Activated T-helper 2 cell treated with anti-CD3 and anti-CD28 coated beads, Interferon-gamma antibody, Interleukin-2, Interleukin-4, amounts not matched to agents 10 μg/mL and 5 μg/mL and 100 μg/mL, durations not matched to agents 14 hours and 24 hours and 36 hours (primary cell): ENCODE measurements at regions not wholly inside any gene's neighbourhood (a gene's known extent, or its start where the extent isn't known, plus 50 kb on each side); places are given as distances from the start of the nearest gene placed in this dataset.

Experiments
- DNase-seq: peaks from one replicate; pipeline ENCODE4 v3.0.0; 2021; ENCODE audit warnings: low spot score
- H3K27ac Mint-ChIP-seq: one replicate; pipeline ENCODE4 v1.8.0; 2021; ENCODE audit warnings: mixed read lengths
- H3K27me3 Mint-ChIP-seq: one replicate; pipeline ENCODE4 v1.8.0; 2021; ENCODE audit warnings: low read depth, mixed read lengths
- H3K36me3 Mint-ChIP-seq: one replicate; pipeline ENCODE4 v1.8.0; 2021; ENCODE audit warnings: low read depth, mixed read lengths
- H3K4me1 Mint-ChIP-seq: one replicate; pipeline ENCODE4 v1.8.0; 2021; ENCODE audit warnings: low read depth, mixed read lengths
- H3K4me3 Mint-ChIP-seq: one replicate; pipeline ENCODE4 v1.8.0; 2021; ENCODE audit warnings: low read depth, mild to moderate bottlenecking, moderate library complexity, mixed read lengths
- H3K9me3 Mint-ChIP-seq: one replicate; pipeline ENCODE4 v1.8.0; 2021; ENCODE audit warnings: mixed read lengths
- intact Hi-C: fragments of 100-400 bp; cut with micrococcal nuclease; formaldehyde crosslinking; loops from one replicate; pipeline ENCODE4 v1.15.1; 2023

DNA sequence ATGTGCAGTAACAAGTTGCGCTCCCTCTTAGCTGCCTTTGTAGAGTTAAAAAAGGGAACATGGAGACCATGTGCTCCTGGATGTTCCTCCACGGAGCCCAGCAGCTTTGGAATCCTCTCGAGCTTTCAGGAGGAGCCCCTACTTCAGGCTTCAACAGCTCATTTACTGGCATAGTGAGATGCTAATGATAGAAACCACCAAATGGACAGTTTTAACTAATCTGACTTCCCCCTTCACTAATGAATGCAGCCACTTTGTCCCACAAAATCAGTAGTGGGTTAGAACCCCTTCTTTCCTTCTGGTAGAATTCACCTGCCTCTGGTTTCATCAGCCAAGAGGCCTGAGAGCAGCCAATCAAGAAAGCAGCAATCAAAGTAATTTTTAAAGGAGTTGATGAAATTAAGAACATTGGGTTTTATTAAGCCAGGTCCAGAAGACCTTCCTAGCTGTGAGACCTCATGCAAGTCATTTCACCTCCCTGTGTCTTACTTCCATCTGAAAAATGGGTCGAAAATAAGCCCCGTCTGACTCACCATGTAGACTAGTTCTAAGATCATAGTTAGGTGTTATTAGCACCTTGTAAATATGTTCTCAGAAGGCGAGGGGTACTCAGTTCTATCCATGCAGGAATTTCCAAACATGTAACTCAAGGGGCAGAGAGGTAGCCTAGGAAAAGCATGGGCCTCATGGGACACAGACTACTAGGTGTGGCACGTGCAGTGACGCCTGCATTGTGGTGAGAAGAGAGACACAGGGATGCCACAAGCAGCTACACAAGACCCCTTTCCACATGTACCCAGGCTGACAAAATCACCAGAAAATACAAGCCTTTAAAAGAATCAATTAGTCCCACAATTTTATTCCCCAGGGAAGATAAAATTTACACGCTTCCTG lies 179.7 kb upstream of the LPP start:
- peak overlapping the region; percentile 93 for H3K27ac Mint-ChIP-seq
- H3K4me1 Mint-ChIP-seq = peaks cover 66% of the 10 kb centered on the region
- no peak for DNase-seq
- peaks cover 10% of the 10 kb centered on the region for H3K9me3 Mint-ChIP-seq
- intact Hi-C loops = loop anchor here (2.0 to 10.0 kb wide), 6 partner anchors 231 to 1171 kb away; no protein-coding TSS in a partner anchor
- no peaks in the 10 kb centered on the region for H3K27me3 Mint-ChIP-seq
- peaks cover 10% of the 10 kb centered on the region for H3K36me3 Mint-ChIP-seq
- H3K4me3 Mint-ChIP-seq = peak overlapping the region; percentile 72

GRCh38 chr3:187974871-187975271 lies 179.1 kb upstream of the LPP start:
- DNase-seq = peak; percentile 20
- H3K27me3 Mint-ChIP-seq = no peaks in the 10 kb centered on the region
- peak overlapping the region; percentile 93 for H3K27ac Mint-ChIP-seq
- intact Hi-C loops = loop anchor here (1.0 to 10.0 kb wide), 11 partner anchors 19 to 1170 kb away; no protein-coding TSS in a partner anchor
- H3K4me3 Mint-ChIP-seq = peak overlapping the region; percentile 72
- peaks cover 10% of the 10 kb centered on the region for H3K36me3 Mint-ChIP-seq
- peaks cover 68% of the 10 kb centered on the region for H3K4me1 Mint-ChIP-seq
- H3K9me3 Mint-ChIP-seq = peaks cover 10% of the 10 kb centered on the region

GRCh38 chr3:187975561-187976364 lies 178.2 kb upstream of the LPP start:
- Mint-ChIP-seq H3K27ac (peak overlapping the region; percentile 93), H3K36me3 (peaks cover 10% of the 10 kb centered on the region), H3K4me3 (peak overlapping the region; percentile 72), H3K4me1 (peaks cover 73% of the 10 kb centered on the region), H3K27me3 (no peaks in the 10 kb centered on the region), H3K9me3 (peaks cover 10% of the 10 kb centered on the region)
- DNase-seq = no peak
- intact Hi-C loops = loop anchor here (1.0 to 10.0 kb wide), 15 partner anchors 11 to 1169 kb away; no protein-coding TSS in a partner anchor

DNA sequence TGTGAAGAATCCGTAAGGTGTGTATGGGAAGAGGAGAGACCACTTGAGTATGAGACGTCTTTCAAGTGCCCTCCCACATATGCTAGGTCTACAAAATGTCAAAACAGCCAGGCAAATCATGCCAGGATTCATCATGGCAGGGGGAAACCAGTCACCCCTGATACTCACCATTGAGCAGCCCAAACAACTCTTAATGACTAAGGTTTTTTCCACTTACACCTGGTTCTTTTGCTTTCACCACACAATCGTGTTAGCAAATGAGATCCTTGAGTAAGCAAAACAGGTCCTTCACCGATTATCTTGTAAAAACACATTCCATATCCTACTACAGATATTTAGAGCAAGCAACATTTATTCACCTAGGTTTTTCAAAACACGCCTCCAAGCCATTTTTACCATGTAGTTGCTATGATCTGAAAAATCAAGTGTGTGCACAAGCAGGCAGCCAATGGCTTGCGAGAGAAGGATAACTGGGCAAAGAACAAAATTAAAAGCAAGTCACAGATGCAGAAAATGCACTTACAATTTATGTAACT lies 177.5 kb upstream of the LPP start:
- intact Hi-C loops = loop anchor here (1.0 to 10.0 kb wide), 10 partner anchors 10 to 1168 kb away; no protein-coding TSS in a partner anchor
- Mint-ChIP-seq H3K4me3 (no peak overlapping the region), H3K4me1 (peaks cover 75% of the 10 kb centered on the region), H3K36me3 (peaks cover 10% of the 10 kb centered on the region), H3K9me3 (peaks cover 10% of the 10 kb centered on the region), H3K27ac (peak overlapping the region; percentile 77), H3K27me3 (no peaks in the 10 kb centered on the region)
- no peak for DNase-seq

- peaks cover 74% of the 10 kb centered on the region for H3K4me1 Mint-ChIP-seq
- H3K9me3 Mint-ChIP-seq = peaks cover 10% of the 10 kb centered on the region
- no peak for DNase-seq
- H3K4me3 Mint-ChIP-seq = no peak overlapping the region
- peaks cover 10% of the 10 kb centered on the region for H3K36me3 Mint-ChIP-seq
- intact Hi-C loops = loop anchor here (5.0 to 10.0 kb wide), 6 partner anchors 307 to 1167 kb away; no protein-coding TSS in a partner anchor
- no peaks in the 10 kb centered on the region for H3K27me3 Mint-ChIP-seq
- no peak overlapping the region for H3K27ac Mint-ChIP-seq
Observed at GRCh38 chr3:187977659-187978058, 176.3 kb upstream of the LPP start.

GRCh38 chr3:187978433-187979011 lies 175.4 kb upstream of the LPP start:
- Mint-ChIP-seq H3K4me3 (no peak overlapping the region), H3K36me3 (peaks cover 10% of the 10 kb centered on the region), H3K4me1 (peaks cover 75% of the 10 kb centered on the region), H3K9me3 (peaks cover 10% of the 10 kb centered on the region), H3K27me3 (no peaks in the 10 kb centered on the region), H3K27ac (no peak overlapping the region)
- no peak for DNase-seq
- intact Hi-C loops = loop anchor here (5.0 to 10.0 kb wide), 6 partner anchors 306 to 1166 kb away; no protein-coding TSS in a partner anchor

DNA sequence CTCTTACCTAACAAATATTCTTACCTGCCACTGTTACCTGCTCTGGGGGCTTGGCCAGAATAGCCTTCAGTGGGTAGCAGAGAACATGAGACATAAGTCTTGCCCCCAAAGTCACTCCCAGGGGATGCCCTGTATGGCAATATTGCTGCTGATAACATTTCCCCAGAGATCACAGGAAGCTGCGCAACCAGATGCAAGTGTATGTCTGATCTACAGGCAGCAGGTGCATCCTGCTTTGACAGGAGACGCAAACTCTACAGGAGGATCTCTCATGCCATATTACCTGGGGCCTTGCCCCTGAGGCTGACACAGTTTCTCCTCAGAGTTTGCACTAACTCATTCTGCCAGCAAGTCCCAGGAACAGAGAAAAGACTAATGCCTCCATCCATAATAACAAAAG lies 174.4 kb upstream of the LPP start:
- intact Hi-C loops = loop anchor here (5.0 to 10.0 kb wide), 6 partner anchors 305 to 1165 kb away; no protein-coding TSS in a partner anchor
- Mint-ChIP-seq H3K27ac (no peak overlapping the region), H3K4me1 (peaks cover 67% of the 10 kb centered on the region)

GRCh38 chr3:187980861-187981260 lies 173.1 kb upstream of the LPP start:
- H3K4me3 Mint-ChIP-seq = no peak overlapping the region
- H3K36me3 Mint-ChIP-seq = peaks cover 10% of the 10 kb centered on the region
- no peak for DNase-seq
- no peaks in the 10 kb centered on the region for H3K27me3 Mint-ChIP-seq
- peaks cover 61% of the 10 kb centered on the region for H3K4me1 Mint-ChIP-seq
- H3K9me3 Mint-ChIP-seq = peaks cover 13% of the 10 kb centered on the region
- peak overlapping the region; percentile 9 for H3K27ac Mint-ChIP-seq
- intact Hi-C loops = no loop called here

More for the DNA sequence above, 174.4 kb upstream of the LPP start:
- Mint-ChIP-seq H3K4me3 (no peak overlapping the region), H3K36me3 (peaks cover 10% of the 10 kb centered on the region), H3K27me3 (no peaks in the 10 kb centered on the region), H3K9me3 (peaks cover 10% of the 10 kb centered on the region)
- DNase-seq = no peak

GRCh38 chr3:187982142-187982541 lies 171.8 kb upstream of the LPP start:
- intact Hi-C loops = no loop called here
- H3K9me3 Mint-ChIP-seq = peaks cover 10% of the 10 kb centered on the region
- H3K27ac Mint-ChIP-seq = no peak overlapping the region
- H3K4me1 Mint-ChIP-seq = peaks cover 64% of the 10 kb centered on the region
- no peak overlapping the region for H3K4me3 Mint-ChIP-seq
- peaks cover 6% of the 10 kb centered on the region for H3K36me3 Mint-ChIP-seq
- no peaks in the 10 kb centered on the region for H3K27me3 Mint-ChIP-seq
- no peak for DNase-seq

- DNase-seq = no peak
- H3K36me3 Mint-ChIP-seq = no peaks in the 10 kb centered on the region
- H3K4me1 Mint-ChIP-seq = peaks cover 72% of the 10 kb centered on the region
- no peak overlapping the region for H3K27ac Mint-ChIP-seq
- H3K4me3 Mint-ChIP-seq = no peak overlapping the region
- peaks cover 5% of the 10 kb centered on the region for H3K9me3 Mint-ChIP-seq
- intact Hi-C loops = no loop called here
- H3K27me3 Mint-ChIP-seq = no peaks in the 10 kb centered on the region
Observed at GRCh38 chr3:187983484-187984124, 170.4 kb upstream of the LPP start.

DNA sequence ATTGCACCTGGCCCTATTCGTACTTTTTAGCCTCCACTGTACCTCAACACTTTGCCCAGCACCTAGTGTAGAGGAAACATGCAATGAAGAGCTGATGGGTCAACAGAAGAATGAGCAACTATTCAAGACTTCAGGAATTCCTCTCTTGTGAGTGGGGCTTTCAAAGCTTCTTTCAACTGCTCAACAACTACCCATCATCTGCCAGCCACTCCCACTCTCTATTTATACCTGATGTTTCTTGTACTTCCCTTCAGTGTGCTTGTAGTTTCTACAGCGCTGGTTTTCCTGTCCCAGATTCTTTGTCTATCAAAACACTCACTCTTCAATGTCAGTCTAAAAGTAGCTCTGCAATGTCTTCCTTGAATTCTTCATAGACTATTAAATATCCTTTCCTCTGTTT lies 168.3 kb upstream of the LPP start:
- Mint-ChIP-seq H3K27ac (peak overlapping the region; percentile 65), H3K9me3 (peaks cover 5% of the 10 kb centered on the region), H3K4me3 (no peak overlapping the region), H3K36me3 (no peaks in the 10 kb centered on the region), H3K27me3 (no peaks in the 10 kb centered on the region), H3K4me1 (peaks cover 57% of the 10 kb centered on the region)
- DNase-seq = no peak
- intact Hi-C loops = loop anchor here (1.0 to 5.0 kb wide), 6 partner anchors 9 to 697 kb away; no protein-coding TSS in a partner anchor
